MG63 (cell line): ENCODE measurements at regions not wholly inside any gene's neighbourhood (a gene's known extent, or its start where the extent isn't known, plus 50 kb on each side); places are given as distances from the start of the nearest gene placed in this dataset.

Source experiments
- DNase-seq: peaks from one replicate; pipeline ENCODE4 v3.0.0-alpha.2; 2020
- H3K27me3 ChIP-seq: fragments of 250-450 bp; sonication (Bioruptor Pico); 2 replicates; pipeline ENCODE4 v1.5.1; 2020; ENCODE audit warnings: mild to moderate bottlenecking, moderate library complexity
- H3K36me3 ChIP-seq: fragments of 250-450 bp; sonication (Bioruptor Pico); 2 replicates; pipeline ENCODE4 v1.5.1; 2020; ENCODE audit warnings: mild to moderate bottlenecking, moderate library complexity
- H3K4me3 ChIP-seq: fragments of 250-450 bp; sonication (Bioruptor Pico); 2 replicates; pipeline ENCODE4 v1.5.1; 2020; ENCODE audit warnings: mild to moderate bottlenecking, moderate library complexity
- H3K9me3 ChIP-seq: fragments of 250-450 bp; sonication (Bioruptor Pico); 2 replicates; pipeline ENCODE4 v1.5.1; 2020; ENCODE audit warnings: mild to moderate bottlenecking, moderate library complexity

GRCh38 chr22:44442186-44442815, 55.7 kb downstream of the RTL6 start:
- Histone ChIP-seq H3K9me3 (peaks cover 9% of the 10 kb centered on the region), H3K36me3 (no peaks in the 10 kb centered on the region), H3K27me3 (no peaks in the 10 kb centered on the region), H3K4me3 (no peak overlapping the region)
- no peak for DNase-seq

GRCh38 chr22:44441401-44442185, 56.4 kb downstream of the RTL6 start:
- Histone ChIP-seq H3K4me3 (no peak overlapping the region), H3K9me3 (peaks cover 6% of the 10 kb centered on the region), H3K27me3 (no peaks in the 10 kb centered on the region), H3K36me3 (no peaks in the 10 kb centered on the region)
- no peak for DNase-seq

- Histone ChIP-seq H3K4me3 (no peak overlapping the region), H3K27me3 (no peaks in the 10 kb centered on the region), H3K9me3 (no peaks in the 10 kb centered on the region), H3K36me3 (no peaks in the 10 kb centered on the region)
- no peak for DNase-seq
Observed at GRCh38 chr22:44440224-44441160, 57.5 kb downstream of the RTL6 start.

- DNase-seq, result no peak
- H3K4me3 ChIP-seq, result no peak overlapping the region
- H3K27me3 ChIP-seq, result no peaks in the 10 kb centered on the region
Observed at GRCh38 chr22:44439356-44440223, 58.4 kb downstream of the RTL6 start.

GRCh38 chr22:44438481-44439131, 59.4 kb downstream of the RTL6 start:
- no peaks in the 10 kb centered on the region for H3K9me3 ChIP-seq
- H3K4me3 ChIP-seq, result no peak overlapping the region
- no peak for DNase-seq
- no peaks in the 10 kb centered on the region for H3K27me3 ChIP-seq
- H3K36me3 ChIP-seq, result no peaks in the 10 kb centered on the region

More at GRCh38 chr22:44439356-44440223, 58.4 kb downstream of the RTL6 start:
- Histone ChIP-seq H3K36me3 (no peaks in the 10 kb centered on the region), H3K9me3 (no peaks in the 10 kb centered on the region)

GRCh38 chr22:44438056-44438455, 60.0 kb downstream of the RTL6 start:
- DNase-seq, result no peak
- no peaks in the 10 kb centered on the region for H3K9me3 ChIP-seq
- H3K27me3 ChIP-seq, result no peaks in the 10 kb centered on the region
- no peak overlapping the region for H3K4me3 ChIP-seq
- no peaks in the 10 kb centered on the region for H3K36me3 ChIP-seq

- H3K27me3 ChIP-seq, result no peaks in the 10 kb centered on the region
- no peak overlapping the region for H3K4me3 ChIP-seq
- peak; percentile 90 for DNase-seq
- H3K36me3 ChIP-seq, result no peaks in the 10 kb centered on the region
- no peaks in the 10 kb centered on the region for H3K9me3 ChIP-seq
Observed at GRCh38 chr22:44437216-44438055, 60.6 kb downstream of the RTL6 start.

GRCh38 chr22:44436736-44437135, 61.3 kb downstream of the RTL6 start:
- no peaks in the 10 kb centered on the region for H3K36me3 ChIP-seq
- DNase-seq, result no peak
- no peaks in the 10 kb centered on the region for H3K9me3 ChIP-seq
- no peak overlapping the region for H3K4me3 ChIP-seq
- H3K27me3 ChIP-seq, result no peaks in the 10 kb centered on the region

- H3K9me3 ChIP-seq, result no peaks in the 10 kb centered on the region
- no peak for DNase-seq
- no peaks in the 10 kb centered on the region for H3K27me3 ChIP-seq
- H3K36me3 ChIP-seq, result no peaks in the 10 kb centered on the region
- H3K4me3 ChIP-seq, result no peak overlapping the region
Observed at GRCh38 chr22:44431256-44431655, 66.8 kb downstream of the RTL6 start.

- Histone ChIP-seq H3K9me3 (no peaks in the 10 kb centered on the region), H3K4me3 (no peak overlapping the region), H3K36me3 (no peaks in the 10 kb centered on the region), H3K27me3 (no peaks in the 10 kb centered on the region)
- DNase-seq, result no peak
Observed at GRCh38 chr22:44430716-44431115, 67.3 kb downstream of the RTL6 start.

- Histone ChIP-seq H3K4me3 (no peak overlapping the region), H3K27me3 (no peaks in the 10 kb centered on the region), H3K9me3 (no peaks in the 10 kb centered on the region), H3K36me3 (no peaks in the 10 kb centered on the region)
- no peak for DNase-seq
Observed at GRCh38 chr22:44429941-44430587, 68.0 kb downstream of the RTL6 start.

- Histone ChIP-seq H3K36me3 (no peaks in the 10 kb centered on the region), H3K4me3 (no peak overlapping the region), H3K27me3 (no peaks in the 10 kb centered on the region), H3K9me3 (no peaks in the 10 kb centered on the region)
- no peak for DNase-seq
Observed at GRCh38 chr22:44428941-44429830, 68.8 kb downstream of the RTL6 start.

- Histone ChIP-seq H3K4me3 (no peak overlapping the region), H3K9me3 (no peaks in the 10 kb centered on the region), H3K27me3 (no peaks in the 10 kb centered on the region), H3K36me3 (no peaks in the 10 kb centered on the region)
- no peak for DNase-seq
Observed at GRCh38 chr22:44427611-44428470, 70.2 kb downstream of the RTL6 start.
